ENCODE measurements at regions not wholly inside any gene's neighbourhood (a gene's known extent, or its start where the extent isn't known, plus 50 kb on each side); places are given as distances from the start of the nearest gene placed in this dataset.

DNA sequence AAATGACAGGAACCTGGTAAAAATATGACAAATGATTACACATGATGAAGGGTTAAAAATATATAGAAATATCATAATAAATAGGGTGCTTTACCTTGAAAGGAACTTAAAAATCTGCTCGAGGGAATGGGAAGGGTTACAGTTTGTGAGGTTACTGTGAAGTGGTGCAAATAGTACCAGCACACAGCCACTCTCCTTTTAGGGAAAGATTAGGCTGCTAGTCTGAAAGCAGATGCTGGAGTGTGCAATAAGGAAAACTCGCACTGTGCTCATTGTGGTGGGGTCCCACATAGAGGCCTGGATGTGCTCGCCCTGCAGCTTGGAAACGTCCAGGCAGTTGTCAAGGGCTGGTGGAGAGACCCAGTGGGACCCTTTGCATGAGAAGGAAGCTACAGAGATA, 145.9 kb upstream of the TBX20 start:
- H3K36me3 ChIP-seq (ENCODE audit: control insufficient read depth in 2 of 2, extremely low read depth in 1 of 2, insufficient read depth in 2 of 2, low read length in 2 of 2), result no peaks in the 10 kb centered on the region
- CTCF ChIA-PET, result no interaction called here
- H3K9me3 ChIP-seq (replicated peaks; ENCODE audit: control insufficient read depth, insufficient read depth, low read length), result no peaks in the 10 kb centered on the region
- H3K9ac ChIP-seq (replicated peaks; ENCODE audit: extremely low read depth, insufficient read depth, low read length), result no peak overlapping the region
- POLR2A ChIA-PET, result no interaction called here
- no TSS peak for BruUV-seq (replicated peaks)
- dilution Hi-C loops (cut with MboI; ENCODE audit: extremely low pct_ligation_motif_present, low sequenced_read_pairs) (no loop called here), intact Hi-C loops (cut with micrococcal nuclease) (no loop called here)
- no peak overlapping the region for H3K27ac ChIP-seq (ENCODE audit: insufficient read depth, low read depth, low read length)
- no peaks in the 10 kb centered on the region for H3K9me1 ChIP-seq (replicated peaks; ENCODE audit: control insufficient read depth, extremely low read depth, insufficient read depth, low read length)
- FAIRE-seq, result no peak
- DNase-seq (ENCODE audit: low read depth, low spot score), result no peak
- no peaks in the 10 kb centered on the region for H4K20me1 ChIP-seq (replicated peaks; ENCODE audit: control insufficient read depth, extremely low read depth, insufficient read depth, low read length)
- H3K27me3 ChIP-seq (ENCODE audit: control insufficient read depth in 2 of 2, insufficient read depth in 2 of 2, low read length in 2 of 2), result no peaks in the 10 kb centered on the region
- no peaks in the 10 kb centered on the region for H3K4me1 ChIP-seq (ENCODE audit: control insufficient read depth, extremely low read depth, insufficient read depth, low read length)
- no peak overlapping the region for H2AFZ ChIP-seq (ENCODE audit: low read depth, low read length)
- TF ChIP-seq, protein P1, sequence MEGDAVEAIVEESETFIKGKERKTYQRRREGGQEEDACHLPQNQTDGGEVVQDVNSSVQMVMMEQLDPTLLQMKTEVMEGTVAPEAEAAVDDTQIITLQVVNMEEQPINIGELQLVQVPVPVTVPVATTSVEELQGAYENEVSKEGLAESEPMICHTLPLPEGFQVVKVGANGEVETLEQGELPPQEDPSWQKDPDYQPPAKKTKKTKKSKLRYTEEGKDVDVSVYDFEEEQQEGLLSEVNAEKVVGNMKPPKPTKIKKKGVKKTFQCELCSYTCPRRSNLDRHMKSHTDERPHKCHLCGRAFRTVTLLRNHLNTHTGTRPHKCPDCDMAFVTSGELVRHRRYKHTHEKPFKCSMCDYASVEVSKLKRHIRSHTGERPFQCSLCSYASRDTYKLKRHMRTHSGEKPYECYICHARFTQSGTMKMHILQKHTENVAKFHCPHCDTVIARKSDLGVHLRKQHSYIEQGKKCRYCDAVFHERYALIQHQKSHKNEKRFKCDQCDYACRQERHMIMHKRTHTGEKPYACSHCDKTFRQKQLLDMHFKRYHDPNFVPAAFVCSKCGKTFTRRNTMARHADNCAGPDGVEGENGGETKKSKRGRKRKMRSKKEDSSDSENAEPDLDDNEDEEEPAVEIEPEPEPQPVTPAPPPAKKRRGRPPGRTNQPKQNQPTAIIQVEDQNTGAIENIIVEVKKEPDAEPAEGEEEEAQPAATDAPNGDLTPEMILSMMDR (IDR thresholded peaks at IDR 0.05; ENCODE audit: extremely low read depth in 1 of 2, insufficient read depth in 1 of 2, low read depth in 1 of 2, low read length in 2 of 2), result no peak
- TF ChIP-seq POLR2A (IDR thresholded peaks at IDR 0.05; ENCODE audit: low read depth, low read length) (no peak), POLR2AphosphoS5 (IDR thresholded peaks at IDR 0.05; ENCODE audit: insufficient read depth, low read depth, low read length) (no peak), FOS (IDR thresholded peaks at IDR 0.05; ENCODE audit: borderline replicate concordance, insufficient read depth, low read length) (no peak), GATA2 (IDR thresholded peaks at IDR 0.05; ENCODE audit: insufficient read depth, insufficient read length, low read depth, low read length) (no peak), MYC (IDR thresholded peaks at IDR 0.05; ENCODE audit: low read depth, low read length) (no peak), JUN (IDR thresholded peaks at IDR 0.05; ENCODE audit: borderline replicate concordance, insufficient read depth, insufficient read length, low read depth) (no peak), EZH2 (IDR thresholded peaks at IDR 0.05; ENCODE audit: borderline replicate concordance, low read depth, low read length, severe bottlenecking) (no peak)
- TF ChIP-seq, protein P2, sequence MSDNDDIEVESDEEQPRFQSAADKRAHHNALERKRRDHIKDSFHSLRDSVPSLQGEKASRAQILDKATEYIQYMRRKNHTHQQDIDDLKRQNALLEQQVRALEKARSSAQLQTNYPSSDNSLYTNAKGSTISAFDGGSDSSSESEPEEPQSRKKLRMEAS (IDR thresholded peaks at IDR 0.05; ENCODE audit: insufficient read depth, insufficient read length), result no peak
- no peak overlapping the region for H3K4me3 ChIP-seq (replicated peaks in 1 of 3; ENCODE audit: insufficient read depth in 1 of 3, low read depth in 1 of 3, low read length in 3 of 3)
- H3K79me2 ChIP-seq (ENCODE audit: control insufficient read depth, insufficient read depth, low read length), result no peaks in the 10 kb centered on the region
- no peak overlapping the region for H3K4me2 ChIP-seq (ENCODE audit: insufficient read depth, low read length)
